A673 (cell line): ENCODE measurements at regions not wholly inside any gene's neighbourhood (a gene's known extent, or its start where the extent isn't known, plus 50 kb on each side); places are given as distances from the start of the nearest gene placed in this dataset.

ENCODE experiments used
- BruUV-seq: library from RNA; stranded (reverse); fragments of 400-500 nt; replicated peaks from 2 replicates; lab custom pipeline; 2021; lab: Mats Ljungman, UMichigan
- CTCF ChIA-PET: fragments of 300-600 bp; sonication (Branson Sonifier 250); formaldehyde crosslinking; loops from one replicate; lab custom pipeline; 2022; ENCODE audit warnings: antibody characterized with exemption; lab: Charles Lee
- POLR2A ChIA-PET: fragments of 300-600 bp; sonication (Branson Sonifier 250); formaldehyde crosslinking; loops from one replicate; lab custom pipeline; 2022; ENCODE audit warnings: antibody characterized with exemption; ENCODE audit not compliant: low non-redundant PET; lab: Charles Lee
- DNase-seq: peaks from one replicate; pipeline ENCODE4 v3.0.0-alpha.2; 2015; ENCODE audit warnings: low spot score
- H3K27ac ChIP-seq: fragments of 200-600 bp; sonication (generic); 2 replicates; pipeline ENCODE4 v1.5.1; 2016; ENCODE audit warnings: mixed run types, low read depth, mild to moderate bottlenecking, mixed read lengths, antibody characterized with exemption, low read length; ENCODE audit not compliant: poor library complexity, severe bottlenecking
- H3K27me3 ChIP-seq: fragments of 200-600 bp; sonication (generic); replicated peaks from 2 replicates; pipeline ENCODE4 v1.6.1; 2017; ENCODE audit warnings: mixed run types, low read depth, mild to moderate bottlenecking, mixed read lengths, antibody characterized with exemption, low read length; ENCODE audit not compliant: insufficient read depth, poor library complexity
- H3K36me3 ChIP-seq: fragments of 200-600 bp; sonication (generic); 2 replicates; pipeline ENCODE4 v1.6.1; 2016; ENCODE audit warnings: mixed run types, mild to moderate bottlenecking, mixed read lengths, antibody characterized with exemption, low read length; ENCODE audit not compliant: insufficient read depth, poor library complexity, severe bottlenecking
- H3K4me1 ChIP-seq: fragments of 200-600 bp; sonication (generic); 2 replicates; pipeline ENCODE4 v1.6.1; 2017; ENCODE audit warnings: mixed run types, mild to moderate bottlenecking, mixed read lengths, antibody characterized with exemption, low read length; ENCODE audit not compliant: insufficient read depth, poor library complexity, severe bottlenecking
- H3K4me3 ChIP-seq: fragments of 200-600 bp; sonication (generic); 2 replicates; pipeline ENCODE4 v1.5.1; 2016; ENCODE audit warnings: low read depth, mixed run types, mild to moderate bottlenecking, mixed read lengths, low read length; ENCODE audit not compliant: poor library complexity, severe bottlenecking
- H3K9me3 ChIP-seq: fragments of 200-600 bp; sonication (generic); 2 replicates; pipeline ENCODE4 v1.6.1; 2016; ENCODE audit warnings: mixed run types, low read depth, mild to moderate bottlenecking, mixed read lengths, antibody characterized with exemption, low read length; ENCODE audit not compliant: poor library complexity, severe bottlenecking
- EZH2 ChIP-seq: fragments of 200-600 bp; sonication (generic); IDR thresholded peaks from 2 replicates; pipeline ENCODE4 v1.6.1; 2017; ENCODE audit warnings: borderline replicate concordance, low read depth, mild to moderate bottlenecking, mixed read lengths, antibody characterized with exemption, low read length; ENCODE audit not compliant: poor library complexity, severe bottlenecking
- intact Hi-C: fragments of 100-400 bp; cut with micrococcal nuclease; formaldehyde crosslinking; loops from one replicate; pipeline ENCODE4 v1.10.0; 2022; ENCODE audit not compliant: unreplicated experiment
- TF ChIP-seq, protein P1 (sequence below): fragments of 300-800, 200-600 bp; sonication (generic); conservative IDR thresholded peaks from 2 replicates; pipeline ENCODE4 v1.5.1; 2017; ENCODE audit warnings: low read depth, mild to moderate bottlenecking, antibody characterized with exemption, low read length, moderate library complexity, mixed read lengths

DNA sequence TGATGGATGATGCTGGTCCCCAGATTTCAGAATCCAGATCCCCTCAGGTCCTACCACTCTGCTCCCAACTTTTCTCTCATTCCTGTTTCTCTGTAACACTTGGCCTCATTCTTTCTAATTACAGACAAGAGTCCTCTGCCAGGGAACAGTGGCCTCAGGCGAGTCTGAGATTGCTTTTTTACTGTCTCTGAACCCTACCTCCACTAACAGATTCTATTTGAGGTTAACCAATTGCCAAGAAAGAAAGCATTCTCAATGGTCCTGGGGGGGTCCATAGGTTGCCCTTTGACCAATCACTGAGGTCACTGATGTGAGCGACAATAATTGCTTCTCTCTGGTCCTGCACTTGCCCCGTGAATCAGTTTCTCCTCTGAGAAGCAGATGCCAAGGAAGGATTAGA lies 145.2 kb upstream of the TMEM108 start:
- CTCF ChIA-PET, result no interaction called here
- DNase-seq, result no peak
- no peaks in the 10 kb centered on the region for H3K27me3 ChIP-seq
- H3K4me3 ChIP-seq, result no peak overlapping the region
- H3K4me1 ChIP-seq, result no peaks in the 10 kb centered on the region
- H3K9me3 ChIP-seq, result no peaks in the 10 kb centered on the region
- intact Hi-C loops, result no loop called here
- TF ChIP-seq, protein P1, sequence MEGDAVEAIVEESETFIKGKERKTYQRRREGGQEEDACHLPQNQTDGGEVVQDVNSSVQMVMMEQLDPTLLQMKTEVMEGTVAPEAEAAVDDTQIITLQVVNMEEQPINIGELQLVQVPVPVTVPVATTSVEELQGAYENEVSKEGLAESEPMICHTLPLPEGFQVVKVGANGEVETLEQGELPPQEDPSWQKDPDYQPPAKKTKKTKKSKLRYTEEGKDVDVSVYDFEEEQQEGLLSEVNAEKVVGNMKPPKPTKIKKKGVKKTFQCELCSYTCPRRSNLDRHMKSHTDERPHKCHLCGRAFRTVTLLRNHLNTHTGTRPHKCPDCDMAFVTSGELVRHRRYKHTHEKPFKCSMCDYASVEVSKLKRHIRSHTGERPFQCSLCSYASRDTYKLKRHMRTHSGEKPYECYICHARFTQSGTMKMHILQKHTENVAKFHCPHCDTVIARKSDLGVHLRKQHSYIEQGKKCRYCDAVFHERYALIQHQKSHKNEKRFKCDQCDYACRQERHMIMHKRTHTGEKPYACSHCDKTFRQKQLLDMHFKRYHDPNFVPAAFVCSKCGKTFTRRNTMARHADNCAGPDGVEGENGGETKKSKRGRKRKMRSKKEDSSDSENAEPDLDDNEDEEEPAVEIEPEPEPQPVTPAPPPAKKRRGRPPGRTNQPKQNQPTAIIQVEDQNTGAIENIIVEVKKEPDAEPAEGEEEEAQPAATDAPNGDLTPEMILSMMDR, result no peak
- TF ChIP-seq EZH2, result no peak
- POLR2A ChIA-PET, result no interaction called here
- H3K36me3 ChIP-seq, result no peaks in the 10 kb centered on the region
- no peak overlapping the region for H3K27ac ChIP-seq
- no TSS peak for BruUV-seq

DNA sequence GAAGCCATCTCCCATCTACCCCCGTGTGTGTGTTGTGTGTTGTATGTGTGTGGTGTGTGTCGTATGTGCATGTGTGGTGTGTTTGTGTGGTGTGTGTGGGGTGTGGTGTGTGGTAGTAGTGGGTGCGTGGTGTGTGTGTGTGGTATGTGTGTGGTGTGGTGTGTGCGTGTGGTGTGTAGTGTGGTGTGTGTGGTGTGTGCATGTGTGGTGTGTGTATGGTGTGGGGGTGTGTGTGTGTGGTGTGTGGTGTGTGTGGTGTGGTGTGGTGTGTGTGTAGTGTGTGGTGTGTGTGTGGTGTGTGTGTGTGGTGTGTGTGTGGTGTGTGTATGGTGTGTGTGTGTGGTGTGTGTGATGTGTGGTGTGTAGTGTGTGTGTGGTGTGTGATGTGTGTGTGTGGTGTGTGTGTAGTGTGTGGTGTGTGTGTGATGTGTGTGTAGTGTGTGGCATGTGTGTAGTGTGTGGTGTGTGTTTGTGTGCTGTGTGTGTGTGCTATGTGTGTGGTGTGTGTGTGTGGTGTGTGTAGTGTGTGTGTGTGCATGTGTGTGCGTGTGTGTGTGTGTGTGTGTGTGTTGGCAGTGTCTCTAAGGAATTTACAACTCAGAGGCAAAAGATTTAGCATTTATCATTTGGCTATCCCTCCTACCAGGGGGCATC lies 156.3 kb upstream of the TMEM108 start:
- TF ChIP-seq, protein P1, result no peak
- no peak for TF ChIP-seq EZH2
- no peak overlapping the region for H3K4me3 ChIP-seq
- H3K27ac ChIP-seq, result no peak overlapping the region
- BruUV-seq, result no TSS peak
- no peak for DNase-seq
- intact Hi-C loops, result no loop called here
- ChIA-PET CTCF (no interaction called here), POLR2A (no interaction called here)
- H3K36me3 ChIP-seq, result no peaks in the 10 kb centered on the region
- H3K9me3 ChIP-seq, result no peaks in the 10 kb centered on the region
- no peaks in the 10 kb centered on the region for H3K4me1 ChIP-seq
- peaks cover 5% of the 10 kb centered on the region for H3K27me3 ChIP-seq

DNA sequence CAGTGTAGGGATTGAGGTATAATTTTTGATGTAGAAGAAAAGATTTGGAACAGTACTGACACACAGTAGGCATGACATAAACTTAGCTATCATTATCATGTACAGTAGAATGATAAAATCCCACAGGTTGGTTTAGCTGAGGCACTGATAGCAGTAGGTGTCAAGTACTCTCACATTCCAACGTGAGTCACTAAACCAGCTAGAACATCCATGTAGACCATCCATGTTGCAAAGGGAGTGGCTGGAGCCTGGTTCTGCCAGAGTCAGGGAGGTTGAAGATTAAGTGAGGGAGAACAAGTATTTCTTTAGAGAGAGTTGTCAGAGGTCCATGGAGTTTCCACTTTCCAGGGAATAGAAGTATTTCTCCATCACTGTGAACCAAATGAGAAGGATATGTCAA lies 157.2 kb upstream of the TMEM108 start:
- H3K27ac ChIP-seq, result no peak overlapping the region
- H3K4me3 ChIP-seq, result no peak overlapping the region
- TF ChIP-seq EZH2, result no peak
- TF ChIP-seq, protein P1, result no peak
- H3K9me3 ChIP-seq, result no peaks in the 10 kb centered on the region
- intact Hi-C loops, result no loop called here
- DNase-seq, result no peak
- ChIA-PET POLR2A (interaction anchor here (0.6 kb wide), 1 partner anchor 77 kb away, joined by 3 read pairs; no protein-coding TSS in a partner anchor), CTCF (no interaction called here)
- BruUV-seq, result no TSS peak
- no peaks in the 10 kb centered on the region for H3K4me1 ChIP-seq
- H3K36me3 ChIP-seq, result no peaks in the 10 kb centered on the region
- peaks cover 10% of the 10 kb centered on the region for H3K27me3 ChIP-seq
